Aorta (tissue), 5 donors: ENCODE measurements at regions not wholly inside any gene's neighbourhood (a gene's known extent, or its start where the extent isn't known, plus 50 kb on each side); places are given as distances from the start of the nearest gene placed in this dataset.
"Not testable (repeated sequence)": the region's sequence is repeated elsewhere in the genome, so short reads cannot be mapped to it uniquely, and the experiment has no call there.

Source experiments
- ATAC-seq: fragments of 200-7000 bp; cut with Tn5 transposase; one replicate; pipeline ENCODE4 v1.9.1; 2022; ENCODE audit warnings: moderate library complexity; ENCODE audit not compliant: low FRiP score
- DNase-seq, 2 donors: peaks; one replicate each; pipeline ENCODE4 v3.0.0-alpha.2; 2020
- H3K27ac ChIP-seq, 2 donors: one replicate each; pipeline ENCODE4 v1.5.1; 2013; ENCODE audit warnings: low read length in 2 of 2, mild to moderate bottlenecking in 2 of 2, moderate library complexity in 2 of 2, control low read depth in 1 of 2, inconsistent platforms in 1 of 2, low read depth in 1 of 2
- H3K27me3 ChIP-seq, 2 donors: one replicate each; pipeline ENCODE4 v1.6.1; 2013; ENCODE audit warnings: control low read depth in 1 of 2, low read length in 1 of 2, mild to moderate bottlenecking in 1 of 2, moderate library complexity in 1 of 2; ENCODE audit not compliant: insufficient read depth in 2 of 2, control insufficient read depth in 1 of 2
- H3K36me3 ChIP-seq, 2 donors: one replicate each; pipeline ENCODE4 v1.6.1; 2013; ENCODE audit warnings: control low read depth in 1 of 2, low read length in 1 of 2, mild to moderate bottlenecking in 1 of 2; ENCODE audit not compliant: insufficient read depth in 2 of 2, control insufficient read depth in 1 of 2
- H3K4me1 ChIP-seq, 2 donors: one replicate each; pipeline ENCODE4 v1.6.1; 2013; ENCODE audit warnings: low read length in 2 of 2, control low read depth in 1 of 2, mild to moderate bottlenecking in 1 of 2, moderate library complexity in 1 of 2; ENCODE audit not compliant: insufficient read depth in 2 of 2, control insufficient read depth in 1 of 2
- H3K4me3 ChIP-seq, 2 donors: one replicate each; pipeline ENCODE4 v1.5.1; 2013; ENCODE audit warnings: low read length in 2 of 2, control low read depth in 1 of 2, mild to moderate bottlenecking in 1 of 2
- H3K9me3 ChIP-seq: one replicate; pipeline ENCODE4 v1.6.1; 2013; ENCODE audit warnings: mild to moderate bottlenecking, low read length; ENCODE audit not compliant: control insufficient read depth
- WGBS, 2 donors: extraction: QIAGEN DNeasy Blood & Tissue Kit; methylation state at CpG; one replicate each; pipeline ENCODE4 v1.1.7; 2013; 5-methylcytosine and 5-hydroxymethylcytosine counted together
- intact Hi-C, 2 donors: fragments of 100-400 bp; cut with DNase I; formaldehyde crosslinking; loops; one replicate each; pipeline versions ENCODE4 v1.14.2 to v1.15.0; 2022
- donor health status: healthy with polysubstance abuse.
- donor health status: Bipolar disorder and iron deficiency.
- donor health status: DM: no; HTN: no; CAD: no.
- donor health status: DM: no; HTN: no; CAD: no.
- donor health status: DM: yes; HTN: yes; CAD: no.

GRCh38 chr12:62045211-62045610, 215.0 kb upstream of the USP15 start:
- intact Hi-C loops = no loop called here
- 61 to 62% methylated on average over 2 of the region's 2 CpGs for WGBS, 2 donors
- ATAC-seq (no peak), DNase-seq (no peak)
- H3K36me3 ChIP-seq = no peaks in the 10 kb centered on the region
- H3K27me3 ChIP-seq = no peaks in the 10 kb centered on the region
- no peak overlapping the region for H3K27ac ChIP-seq
- H3K4me1 ChIP-seq = no peaks in the 10 kb centered on the region
- H3K4me3 ChIP-seq = no peak overlapping the region
- peaks cover 2% of the 10 kb centered on the region for H3K9me3 ChIP-seq

- intact Hi-C loops = no loop called here
- Histone ChIP-seq H3K4me1 (no peaks in the 10 kb centered on the region), H3K4me3 (no peak overlapping the region), H3K27ac (no peak overlapping the region), H3K9me3 (no peaks in the 10 kb centered on the region), H3K36me3 (no peaks in the 10 kb centered on the region), H3K27me3 (no peaks in the 10 kb centered on the region)
- ATAC-seq (no peak), DNase-seq (no peak)
- WGBS, 2 donors = 87 to 88% methylated on average over 2 of the region's 2 CpGs
Observed at GRCh38 chr12:62050785-62051184, 209.4 kb upstream of the USP15 start.

GRCh38 chr12:62069976-62070375, 190.2 kb upstream of the USP15 start:
- intact Hi-C loops = no loop called here
- ATAC-seq (no peak), DNase-seq (no peak)
- Histone ChIP-seq H3K27me3 (no peaks in the 10 kb centered on the region), H3K4me3 (no peak overlapping the region), H3K36me3 (no peaks in the 10 kb centered on the region), H3K4me1 (peaks cover 1 to 5% of the 10 kb centered on the region in 2 donors), H3K9me3 (no peaks in the 10 kb centered on the region), H3K27ac (no peak overlapping the region)

- intact Hi-C loops, ATAC-seq, H3K36me3 ChIP-seq, H3K9me3 ChIP-seq, H3K4me3 ChIP-seq, H3K27ac ChIP-seq, DNase-seq, H3K27me3 ChIP-seq: not testable (repeated sequence)
- H3K4me1 ChIP-seq = peaks cover 1 to 11% of the 10 kb centered on the region in 2 donors
Observed at GRCh38 chr12:62073236-62073635, 187.0 kb upstream of the USP15 start.

GRCh38 chr12:62075870-62076269, 184.3 kb upstream of the USP15 start:
- Histone ChIP-seq H3K27me3 (no peaks in the 10 kb centered on the region), H3K27ac (no peak overlapping the region), H3K4me3 (no peak overlapping the region), H3K4me1 (peaks cover 1 to 9% of the 10 kb centered on the region in 2 donors), H3K36me3 (no peaks in the 10 kb centered on the region), H3K9me3 (no peaks in the 10 kb centered on the region)
- ATAC-seq = no peak
- no peak for DNase-seq
- intact Hi-C loops = no loop called here
- WGBS, 2 donors = 84% methylated on average over 1 of the region's 1 CpG

GRCh38 chr12:62078020-62078419, 182.2 kb upstream of the USP15 start:
- Histone ChIP-seq H3K4me1 (peaks cover 1 to 9% of the 10 kb centered on the region in 2 donors), H3K27me3 (no peaks in the 10 kb centered on the region), H3K36me3 (no peaks in the 10 kb centered on the region), H3K4me3 (no peak overlapping the region), H3K27ac (peak overlapping the region; percentile 47 to 78), H3K9me3 (no peaks in the 10 kb centered on the region)
- ATAC-seq = peak; percentile 19
- WGBS, 2 donors = 7 to 16% methylated on average over 6 of the region's 6 CpGs
- DNase-seq = no peak
- intact Hi-C loops = no loop called here

- Histone ChIP-seq H3K9me3 (no peaks in the 10 kb centered on the region), H3K27ac (no peak overlapping the region), H3K36me3 (no peaks in the 10 kb centered on the region), H3K27me3 (no peaks in the 10 kb centered on the region), H3K4me1 (peaks cover 0 to 5% of the 10 kb centered on the region in 2 donors), H3K4me3 (no peak overlapping the region)
- ATAC-seq (no peak), DNase-seq (no peak)
- 88 to 94% methylated on average over 1 of the region's 1 CpG for WGBS, 2 donors
- intact Hi-C loops = no loop called here
Observed at GRCh38 chr12:62082448-62082847, 177.8 kb upstream of the USP15 start.

- ATAC-seq = no peak
- Histone ChIP-seq H3K27me3 (no peaks in the 10 kb centered on the region), H3K4me1 (peaks cover 0 to 9% of the 10 kb centered on the region in 2 donors), H3K9me3 (no peaks in the 10 kb centered on the region), H3K4me3 (no peak overlapping the region), H3K27ac (no peak overlapping the region), H3K36me3 (no peaks in the 10 kb centered on the region)
- intact Hi-C loops = no loop called here
- no peak for DNase-seq
- WGBS, 2 donors = 23 to 33% methylated on average over 3 of the region's 3 CpGs
Observed at GRCh38 chr12:62098132-62098531, 162.1 kb upstream of the USP15 start.

- no peak overlapping the region for H3K27ac ChIP-seq
- H3K36me3 ChIP-seq = no peaks in the 10 kb centered on the region
- no peak overlapping the region for H3K4me3 ChIP-seq
- DNase-seq (no peak), ATAC-seq (no peak)
- no peaks in the 10 kb centered on the region for H3K9me3 ChIP-seq
- no peaks in the 10 kb centered on the region for H3K4me1 ChIP-seq
- no peaks in the 10 kb centered on the region for H3K27me3 ChIP-seq
- intact Hi-C loops = loop anchor here in 1 of 2 donors (5.0 kb wide), 1 partner anchor 41 kb away; no protein-coding TSS in a partner anchor
Observed at GRCh38 chr12:62103748-62104147, 156.5 kb upstream of the USP15 start.
